Activated B cell treated with CpG ODN at 0.5 μM for 24 hours (primary cell): ENCODE measurements at regions not wholly inside any gene's neighbourhood (a gene's known extent, or its start where the extent isn't known, plus 50 kb on each side); places are given as distances from the start of the nearest gene placed in this dataset.

Experiments
- ATAC-seq: fragments of 200-7000 bp; cut with Tn5 transposase; one replicate; pipeline ENCODE4 v1.10.0; 2021; ENCODE audit warnings: low read depth, mild to moderate bottlenecking, moderate library complexity
- CTCF ChIA-PET: fragments of 350-600 bp; sonication (Branson Sonifier 250); formaldehyde crosslinking; loops from one replicate; lab custom pipeline; 2021; ENCODE audit warnings: antibody characterized with exemption; lab: Charles Lee
- POLR2A ChIA-PET: fragments of 350-600 bp; sonication (Branson Sonifier 250); formaldehyde crosslinking; loops from one replicate; lab custom pipeline; 2021; ENCODE audit warnings: antibody characterized with exemption; lab: Charles Lee
- DNase-seq: peaks from one replicate; pipeline ENCODE4 v3.0.0; 2022
- H3K27ac Mint-ChIP-seq: one replicate; pipeline ENCODE4 v1.8.0; 2020; ENCODE audit warnings: mixed read lengths
- H3K27me3 Mint-ChIP-seq: one replicate; pipeline ENCODE4 v1.8.0; 2021; ENCODE audit warnings: mixed read lengths
- H3K36me3 Mint-ChIP-seq: one replicate; pipeline ENCODE4 v1.8.0; 2021; ENCODE audit warnings: low read depth, mixed read lengths
- H3K4me1 Mint-ChIP-seq: one replicate; pipeline ENCODE4 v1.8.0; 2021; ENCODE audit warnings: mixed read lengths
- H3K4me3 Mint-ChIP-seq: one replicate; pipeline ENCODE4 v1.8.0; 2020; ENCODE audit warnings: mild to moderate bottlenecking, mixed read lengths
- H3K9me3 Mint-ChIP-seq: one replicate; pipeline ENCODE4 v1.8.0; 2020; ENCODE audit warnings: mixed read lengths
- intact Hi-C: fragments of 100-400 bp; cut with micrococcal nuclease; formaldehyde crosslinking; loops from one replicate; pipeline ENCODE4 v1.15.1; 2024
- TF ChIP-seq, protein P1 (sequence below): fragments of 200-600 bp; IDR thresholded peaks from one replicate; pipeline ENCODE4 v1.8.0; 2022; ENCODE audit warnings: antibody characterized with exemption, mild to moderate bottlenecking

DNA sequence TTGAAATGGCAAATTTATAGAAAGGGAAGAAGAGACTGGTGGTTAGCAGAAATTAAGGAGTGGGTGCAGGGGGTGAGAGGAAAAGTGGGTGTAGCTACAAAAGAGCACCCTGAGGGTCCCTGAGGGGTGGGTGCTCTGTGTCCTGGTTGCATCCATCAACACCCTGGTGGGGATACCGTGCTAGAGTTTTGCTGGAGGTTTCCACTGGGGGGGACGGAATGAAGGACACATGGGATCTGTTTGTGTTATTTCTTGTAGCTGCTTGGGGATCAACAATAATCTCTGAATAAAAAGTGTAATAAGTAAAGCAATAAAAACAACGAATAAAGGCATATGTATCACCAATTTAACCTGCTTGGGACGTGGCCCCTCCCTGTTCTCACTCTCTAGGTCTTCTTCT is 175.3 kb downstream of the KIF26A start:
- TF ChIP-seq, protein P1, sequence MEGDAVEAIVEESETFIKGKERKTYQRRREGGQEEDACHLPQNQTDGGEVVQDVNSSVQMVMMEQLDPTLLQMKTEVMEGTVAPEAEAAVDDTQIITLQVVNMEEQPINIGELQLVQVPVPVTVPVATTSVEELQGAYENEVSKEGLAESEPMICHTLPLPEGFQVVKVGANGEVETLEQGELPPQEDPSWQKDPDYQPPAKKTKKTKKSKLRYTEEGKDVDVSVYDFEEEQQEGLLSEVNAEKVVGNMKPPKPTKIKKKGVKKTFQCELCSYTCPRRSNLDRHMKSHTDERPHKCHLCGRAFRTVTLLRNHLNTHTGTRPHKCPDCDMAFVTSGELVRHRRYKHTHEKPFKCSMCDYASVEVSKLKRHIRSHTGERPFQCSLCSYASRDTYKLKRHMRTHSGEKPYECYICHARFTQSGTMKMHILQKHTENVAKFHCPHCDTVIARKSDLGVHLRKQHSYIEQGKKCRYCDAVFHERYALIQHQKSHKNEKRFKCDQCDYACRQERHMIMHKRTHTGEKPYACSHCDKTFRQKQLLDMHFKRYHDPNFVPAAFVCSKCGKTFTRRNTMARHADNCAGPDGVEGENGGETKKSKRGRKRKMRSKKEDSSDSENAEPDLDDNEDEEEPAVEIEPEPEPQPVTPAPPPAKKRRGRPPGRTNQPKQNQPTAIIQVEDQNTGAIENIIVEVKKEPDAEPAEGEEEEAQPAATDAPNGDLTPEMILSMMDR = no peak
- Mint-ChIP-seq H3K9me3 (peaks cover 3% of the 10 kb centered on the region), H3K36me3 (no peaks in the 10 kb centered on the region), H3K4me1 (no peaks in the 10 kb centered on the region), H3K27me3 (no peaks in the 10 kb centered on the region), H3K27ac (no peak overlapping the region), H3K4me3 (no peak overlapping the region)
- ChIA-PET CTCF (no interaction called here), POLR2A (no interaction called here)
- no peak for DNase-seq
- intact Hi-C loops = no loop called here
- no peak for ATAC-seq

DNA sequence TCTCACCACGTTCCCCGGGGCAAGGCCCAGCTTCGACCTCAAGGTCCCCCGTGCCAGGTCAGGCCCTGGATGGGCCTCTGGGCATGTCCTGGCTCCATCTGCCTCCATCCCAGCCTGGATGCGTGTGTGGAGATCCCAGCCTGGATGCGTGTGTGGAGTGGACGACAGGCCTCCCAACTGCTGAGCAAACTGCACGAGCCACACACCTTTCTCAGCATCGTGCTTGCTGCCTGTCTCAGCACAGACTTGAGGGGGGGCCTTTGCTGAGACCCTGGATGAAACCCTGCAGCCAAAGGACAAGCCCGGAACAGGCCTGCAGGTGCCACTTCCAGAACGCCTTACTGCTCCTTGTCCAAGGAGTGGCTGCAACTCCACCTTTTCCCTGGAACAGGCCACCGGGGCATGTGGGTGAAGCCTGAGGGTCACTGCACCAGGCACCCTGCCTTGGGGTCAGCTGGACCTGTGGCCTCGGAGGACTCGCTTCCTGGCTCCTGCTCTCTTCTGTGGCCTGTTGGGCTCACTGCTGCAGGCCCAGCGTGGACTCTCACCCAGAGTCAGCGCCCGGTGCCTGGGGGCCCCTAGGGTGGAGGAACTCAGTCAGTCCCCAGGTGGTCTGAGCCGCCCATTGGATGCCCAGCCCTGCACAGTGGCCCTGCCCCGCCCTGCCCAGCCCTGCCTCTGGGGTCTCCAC is 176.0 kb downstream of the KIF26A start:
- Mint-ChIP-seq H3K27me3 (no peaks in the 10 kb centered on the region), H3K4me1 (no peaks in the 10 kb centered on the region), H3K4me3 (no peak overlapping the region), H3K36me3 (no peaks in the 10 kb centered on the region), H3K9me3 (peaks cover 3% of the 10 kb centered on the region), H3K27ac (no peak overlapping the region)
- DNase-seq = peak; percentile 4
- TF ChIP-seq, protein P1 = no peak
- ChIA-PET POLR2A (no interaction called here), CTCF (no interaction called here)
- intact Hi-C loops = no loop called here
- ATAC-seq = no peak

GRCh38 chr14:104315169-104315568 is 176.8 kb downstream of the KIF26A start:
- intact Hi-C loops = no loop called here

DNA sequence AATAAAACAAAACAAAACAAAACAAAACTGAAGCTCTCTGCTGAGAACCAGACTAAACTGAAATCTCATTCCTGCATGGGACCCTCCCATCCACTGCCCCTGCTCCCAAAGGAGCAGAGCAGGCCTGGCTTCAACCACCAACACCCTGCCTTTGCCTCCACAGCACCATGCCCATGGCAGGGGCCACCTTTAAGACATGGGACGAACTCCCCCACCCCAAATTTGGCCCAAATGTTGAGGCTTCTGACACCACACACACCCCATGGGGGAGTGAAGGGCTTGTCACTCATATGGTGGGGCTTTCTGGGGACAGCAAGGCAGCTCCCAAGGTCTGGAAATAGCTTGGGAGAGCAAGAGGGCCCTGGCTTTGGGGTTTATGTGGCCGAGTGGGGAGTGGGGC is 177.2 kb downstream of the KIF26A start:
- TF ChIP-seq, protein P1 = no peak
- H3K4me1 Mint-ChIP-seq = no peaks in the 10 kb centered on the region
- no peaks in the 10 kb centered on the region for H3K36me3 Mint-ChIP-seq
- ChIA-PET POLR2A (no interaction called here), CTCF (no interaction called here)
- DNase-seq = no peak
- H3K4me3 Mint-ChIP-seq = no peak overlapping the region
- H3K27ac Mint-ChIP-seq = no peak overlapping the region
- intact Hi-C loops = no loop called here
- no peak for ATAC-seq
- H3K27me3 Mint-ChIP-seq = no peaks in the 10 kb centered on the region
- peaks cover 3% of the 10 kb centered on the region for H3K9me3 Mint-ChIP-seq

More at GRCh38 chr14:104315169-104315568, 176.8 kb downstream of the KIF26A start:
- TF ChIP-seq, protein P1 = no peak
- ChIA-PET POLR2A (no interaction called here), CTCF (no interaction called here)
- Mint-ChIP-seq H3K27me3 (no peaks in the 10 kb centered on the region), H3K4me1 (no peaks in the 10 kb centered on the region), H3K36me3 (no peaks in the 10 kb centered on the region), H3K9me3 (peaks cover 3% of the 10 kb centered on the region), H3K27ac (no peak overlapping the region), H3K4me3 (no peak overlapping the region)
- DNase-seq (no peak), ATAC-seq (no peak)

DNA sequence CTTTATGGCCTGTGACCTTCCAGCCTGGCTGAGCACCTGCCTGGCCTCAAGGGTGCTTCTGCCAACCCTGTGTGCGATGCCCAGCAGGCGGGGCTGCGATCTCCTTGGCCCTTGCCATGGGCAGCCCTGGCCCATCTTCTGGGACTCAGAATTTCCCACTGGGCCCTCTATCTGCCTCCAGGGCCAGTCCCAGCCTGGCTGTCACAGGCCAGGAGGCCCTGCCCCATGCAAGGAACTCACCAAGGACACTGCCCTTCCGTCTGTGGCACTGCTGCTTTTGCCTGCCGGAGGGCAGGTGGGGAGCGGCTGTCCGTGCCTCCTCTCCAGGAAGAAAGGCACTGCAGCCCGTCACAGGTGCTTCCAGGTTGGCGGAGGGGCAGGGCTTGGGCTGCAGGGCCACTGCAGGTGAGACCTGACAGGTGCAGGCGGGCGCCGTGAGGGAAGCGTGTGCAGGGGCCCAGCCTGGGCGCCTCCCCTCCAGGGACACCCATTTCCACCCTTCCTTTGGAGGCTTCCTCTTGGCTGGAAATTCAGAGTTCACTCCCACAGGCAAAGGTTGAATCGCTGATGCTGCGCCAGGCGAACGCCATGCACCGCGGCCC is 177.8 kb downstream of the KIF26A start:
- Mint-ChIP-seq H3K27me3 (no peaks in the 10 kb centered on the region), H3K9me3 (peaks cover 2% of the 10 kb centered on the region), H3K27ac (no peak overlapping the region), H3K36me3 (no peaks in the 10 kb centered on the region), H3K4me1 (no peaks in the 10 kb centered on the region), H3K4me3 (no peak overlapping the region)
- intact Hi-C loops = no loop called here
- TF ChIP-seq, protein P1 = no peak
- ChIA-PET POLR2A (no interaction called here), CTCF (no interaction called here)
- DNase-seq = peak; percentile 10
- ATAC-seq = no peak
